Spleen (tissue), 11 donors: ENCODE measurements at regions not wholly inside any gene's neighbourhood (a gene's known extent, or its start where the extent isn't known, plus 50 kb on each side); places are given as distances from the start of the nearest gene placed in this dataset.

Experiments
- DNase-seq: peaks from one replicate; pipeline ENCODE4 v3.0.0-alpha.2; 2020
- H3K27ac ChIP-seq, 8 donors: fragments of 200-600 bp; sonication (generic) in 7 of 8; 1 replicate in 4 of 8; 2 replicates in 4 of 8; pipeline versions ENCODE4 v1.5.0 to v1.8.0; 2016 to 2021; ENCODE audit warnings: inconsistent platforms in 4 of 8, mild to moderate bottlenecking in 4 of 8, moderate library complexity in 1 of 8
- H3K27me3 ChIP-seq, 7 donors: fragments of 200-600 bp; sonication (generic) in 6 of 7; replicated peaks in 1 of 7; 1 replicate in 4 of 7; 2 replicates in 3 of 7; pipeline versions ENCODE4 v1.5.0 to v1.8.0; 2016 to 2021; ENCODE audit warnings: inconsistent platforms in 3 of 7, mild to moderate bottlenecking in 1 of 7
- H3K36me3 ChIP-seq, 6 donors: fragments of 200-600 bp; sonication (generic) in 5 of 6; 1 replicate in 4 of 6; 2 replicates in 2 of 6; pipeline versions ENCODE4 v1.5.0 to v1.8.0; 2016 to 2021; ENCODE audit warnings: inconsistent platforms in 2 of 6
- H3K4me1 ChIP-seq, 6 donors: fragments of 200-600 bp; sonication (generic) in 5 of 6; 1 replicate in 3 of 6; 2 replicates in 3 of 6; pipeline versions ENCODE4 v1.5.0 to v1.8.0; 2016 to 2021; ENCODE audit warnings: inconsistent platforms in 3 of 6
- H3K4me3 ChIP-seq, 8 donors: fragments of 200-600 bp; sonication (generic) in 7 of 8; 1 replicate in 4 of 8; 2 replicates in 4 of 8; pipeline versions ENCODE4 v1.5.0 to v1.8.0; 2016 to 2021; ENCODE audit warnings: inconsistent platforms in 4 of 8, mild to moderate bottlenecking in 4 of 8, moderate library complexity in 2 of 8
- H3K9me3 ChIP-seq, 8 donors: fragments of 200-600 bp; sonication (generic) in 7 of 8; 1 replicate in 4 of 8; 2 replicates in 4 of 8; pipeline versions ENCODE4 v1.5.0 to v1.8.0; 2016 to 2021; ENCODE audit warnings: inconsistent platforms in 4 of 8
- CTCF ChIP-seq, 11 experiments: fragments of 200-600 bp in 7 of 11; fragments of 450-650 bp in 4 of 11; sonication (generic) in 4 of 11; IDR thresholded peaks in 8 of 11; conservative IDR thresholded peaks in 3 of 11; 1 replicate in 7 of 11; 2 replicates in 4 of 11; pipeline versions ENCODE4 v1.4.0 to v1.8.0; 2016 to 2021; ENCODE audit warnings: antibody characterized with exemption in 11 of 11, inconsistent platforms in 4 of 11, mild to moderate bottlenecking in 1 of 11
- POLR2A ChIP-seq, 3 donors: fragments of 450-650 bp; IDR thresholded peaks; one replicate each; pipeline ENCODE4 v1.5.1; 2017; ENCODE audit warnings: antibody characterized with exemption in 3 of 3, mild to moderate bottlenecking in 1 of 3
- POLR2AphosphoS5 ChIP-seq, 3 donors: sonication (generic); formaldehyde crosslinking; IDR thresholded peaks; one replicate each; pipeline ENCODE4 v1.5.1; 2017; ENCODE audit warnings: antibody characterized with exemption in 3 of 3
- WGBS, 5 donors: extraction: QIAGEN DNeasy Blood & Tissue Kit in 3 of 5; methylation state at CpG; one replicate each; pipeline versions ENCODE4 v1.1.5 to v1.1.7; 2013 to 2018; 5-methylcytosine and 5-hydroxymethylcytosine counted together
- intact Hi-C: fragments of 100-400 bp; cut with DNase I; formaldehyde crosslinking; loops from one replicate; pipeline ENCODE4 v1.15.0; 2023; ENCODE audit warnings: low total_unique reads
- donor health status: healthy with polysubstance abuse.
- donor health status: DM: no; HTN: no; CAD: no; lungs with moderate emphysema.
- donor health status: DM: no; HTN: no; CAD: no.
- donor health status: Bipolar disorder and iron deficiency.
- donor health status: healthy.
- donor health status: DM: no; HTN: no; CAD: no.
- donor health status: DM: yes; HTN: yes; CAD: no.

GRCh38 chr17:33689725-33690124, 396.6 kb upstream of the ASIC2 start:
- TF ChIP-seq CTCF (IDR thresholded peaks at IDR 0.05 in 8 of 11, conservative IDR thresholded peaks at IDR 0.05 in 3 of 11) (no peak), POLR2A (IDR thresholded peaks at IDR 0.05) (no peak), POLR2AphosphoS5 (IDR thresholded peaks at IDR 0.05) (no peak)
- H3K4me3 ChIP-seq: no peak overlapping the region
- no peaks in the 10 kb centered on the region for H3K4me1 ChIP-seq
- H3K36me3 ChIP-seq: no peaks in the 10 kb centered on the region
- peaks cover 0 to 6% (median 0%) of the 10 kb centered on the region in 8 donors for H3K9me3 ChIP-seq
- no peak overlapping the region for H3K27ac ChIP-seq
- peaks cover 0 to 20% (median 0%) of the 10 kb centered on the region in 7 donors for H3K27me3 ChIP-seq
- no peak for DNase-seq
- 56 to 83% (median 70%) methylated on average over 2 of the region's 2 CpGs for WGBS, 5 donors
- intact Hi-C loops: no loop called here

GRCh38 chr17:33695431-33695830, 402.3 kb upstream of the ASIC2 start:
- TF ChIP-seq POLR2A (IDR thresholded peaks at IDR 0.05) (no peak), POLR2AphosphoS5 (IDR thresholded peaks at IDR 0.05) (no peak), CTCF (IDR thresholded peaks at IDR 0.05 in 8 of 11, conservative IDR thresholded peaks at IDR 0.05 in 3 of 11) (no peak)
- Histone ChIP-seq H3K27me3 (peaks cover 0 to 14% (median 0%) of the 10 kb centered on the region in 7 donors), H3K9me3 (no peaks in the 10 kb centered on the region), H3K36me3 (no peaks in the 10 kb centered on the region), H3K27ac (no peak overlapping the region), H3K4me1 (no peaks in the 10 kb centered on the region), H3K4me3 (no peak overlapping the region)
- DNase-seq: no peak
- intact Hi-C loops: no loop called here

GRCh38 chr17:33696102-33696501, 403.0 kb upstream of the ASIC2 start:
- no peaks in the 10 kb centered on the region for H3K9me3 ChIP-seq
- H3K36me3 ChIP-seq: no peaks in the 10 kb centered on the region
- intact Hi-C loops: no loop called here
- H3K4me1 ChIP-seq: no peaks in the 10 kb centered on the region
- H3K27ac ChIP-seq: no peak overlapping the region
- TF ChIP-seq POLR2A (IDR thresholded peaks at IDR 0.05) (no peak), POLR2AphosphoS5 (IDR thresholded peaks at IDR 0.05) (no peak), CTCF (IDR thresholded peaks at IDR 0.05 in 8 of 11, conservative IDR thresholded peaks at IDR 0.05 in 3 of 11) (no peak)
- WGBS, 5 donors: 54 to 76% (median 71%) methylated on average over 6 of the region's 6 CpGs
- H3K4me3 ChIP-seq: no peak overlapping the region
- H3K27me3 ChIP-seq: peaks cover 0 to 14% (median 0%) of the 10 kb centered on the region in 7 donors
- DNase-seq: no peak

GRCh38 chr17:33697557-33697956, 404.5 kb upstream of the ASIC2 start:
- Histone ChIP-seq H3K9me3 (no peaks in the 10 kb centered on the region), H3K36me3 (no peaks in the 10 kb centered on the region)
- WGBS, 5 donors: 54 to 84% (median 79%) methylated on average over 1 of the region's 1 CpG

More at GRCh38 chr17:33697557-33697956, 404.5 kb upstream of the ASIC2 start:
- intact Hi-C loops: no loop called here
- DNase-seq: no peak
- Histone ChIP-seq H3K27ac (no peak overlapping the region), H3K4me1 (no peaks in the 10 kb centered on the region), H3K4me3 (no peak overlapping the region), H3K27me3 (peaks cover 0 to 22% (median 0%) of the 10 kb centered on the region in 7 donors)
- TF ChIP-seq POLR2AphosphoS5 (IDR thresholded peaks at IDR 0.05) (no peak), POLR2A (IDR thresholded peaks at IDR 0.05) (no peak), CTCF (IDR thresholded peaks at IDR 0.05 in 8 of 11, conservative IDR thresholded peaks at IDR 0.05 in 3 of 11) (no peak)
